Spleen (tissue), 7 donors: ENCODE measurements at regions not wholly inside any gene's neighbourhood (a gene's known extent, or its start where the extent isn't known, plus 50 kb on each side); places are given as distances from the start of the nearest gene placed in this dataset.

Experiments
- CTCF ChIP-seq, 11 experiments: fragments of 200-600 bp in 7 of 11; fragments of 450-650 bp in 4 of 11; sonication (generic) in 4 of 11; IDR thresholded peaks in 8 of 11; conservative IDR thresholded peaks in 3 of 11; 1 replicate in 7 of 11; 2 replicates in 4 of 11; pipeline versions ENCODE4 v1.4.0 to v1.8.0; 2016 to 2021; ENCODE audit warnings: antibody characterized with exemption in 11 of 11, inconsistent platforms in 4 of 11, mild to moderate bottlenecking in 1 of 11
- POLR2A ChIP-seq, 3 donors: fragments of 450-650 bp; IDR thresholded peaks; one replicate each; pipeline ENCODE4 v1.5.1; 2017; ENCODE audit warnings: antibody characterized with exemption in 3 of 3, mild to moderate bottlenecking in 1 of 3
- POLR2AphosphoS5 ChIP-seq, 3 donors: sonication (generic); formaldehyde crosslinking; IDR thresholded peaks; one replicate each; pipeline ENCODE4 v1.5.1; 2017; ENCODE audit warnings: antibody characterized with exemption in 3 of 3
- donor health status: DM: no; HTN: no; CAD: no; lungs with moderate emphysema.
- donor health status: DM: no; HTN: no; CAD: no.
- donor health status: DM: no; HTN: no; CAD: no.

- TF ChIP-seq CTCF (IDR thresholded peaks at IDR 0.05 in 8 of 11, conservative IDR thresholded peaks at IDR 0.05 in 3 of 11) = no peak
- TF ChIP-seq POLR2A (IDR thresholded peaks at IDR 0.05) = no peak
- TF ChIP-seq POLR2AphosphoS5 (IDR thresholded peaks at IDR 0.05) = no peak
These were observed 69.0 kb downstream of the FOXI2 start for GRCh38 chr10:127805950-127806349.
